Muscle layer of colon (tissue), 2 donors: ENCODE measurements at regions not wholly inside any gene's neighbourhood (a gene's known extent, or its start where the extent isn't known, plus 50 kb on each side); places are given as distances from the start of the nearest gene placed in this dataset.

Source experiments
- H3K27ac ChIP-seq: one replicate; pipeline ENCODE4 v1.7.0; 2013; ENCODE audit warnings: low read depth, mild to moderate bottlenecking, low read length, moderate library complexity
- H3K27me3 ChIP-seq, 2 donors: one replicate each; pipeline ENCODE4 v1.7.0; 2013; ENCODE audit warnings: low read length in 2 of 2, mild to moderate bottlenecking in 2 of 2; ENCODE audit not compliant: insufficient read depth in 2 of 2, control insufficient read depth in 1 of 2
- H3K36me3 ChIP-seq: one replicate; pipeline ENCODE4 v1.7.0; 2013; ENCODE audit warnings: mild to moderate bottlenecking, low read length; ENCODE audit not compliant: insufficient read depth
- H3K4me1 ChIP-seq: one replicate; pipeline ENCODE4 v1.7.0; 2013; ENCODE audit warnings: mild to moderate bottlenecking, low read length; ENCODE audit not compliant: insufficient read depth
- H3K4me3 ChIP-seq, 2 donors: one replicate each; pipeline ENCODE4 v1.7.0; 2013; ENCODE audit warnings: low read length in 2 of 2, low read depth in 1 of 2, mild to moderate bottlenecking in 1 of 2, moderate library complexity in 1 of 2
- H3K9ac ChIP-seq: one replicate; pipeline ENCODE4 v1.7.0; 2013; ENCODE audit warnings: low read length
- H3K9me3 ChIP-seq: one replicate; pipeline ENCODE4 v1.7.0; 2013; ENCODE audit warnings: mild to moderate bottlenecking, low read length
- donor health status: abdominal sarcoma.
- donor health status: Adenocarcinoma of cecum.

- no peaks in the 10 kb centered on the region for H3K4me1 ChIP-seq
- H3K27ac ChIP-seq = no peak overlapping the region
- H3K4me3 ChIP-seq = no peak overlapping the region
- H3K27me3 ChIP-seq = no peaks in the 10 kb centered on the region
- H3K9me3 ChIP-seq = no peaks in the 10 kb centered on the region
- H3K36me3 ChIP-seq = no peaks in the 10 kb centered on the region
- no peak overlapping the region for H3K9ac ChIP-seq
Measured at GRCh38 chr13:107851670-107852069, 363.7 kb downstream of the LIG4 start.

GRCh38 chr13:107847406-107847805 lies 367.9 kb downstream of the LIG4 start:
- H3K27ac ChIP-seq = no peak overlapping the region

GRCh38 chr13:107846642-107847041 lies 368.7 kb downstream of the LIG4 start:
- Histone ChIP-seq H3K27ac (no peak overlapping the region), H3K27me3 (no peaks in the 10 kb centered on the region), H3K9me3 (no peaks in the 10 kb centered on the region), H3K36me3 (no peaks in the 10 kb centered on the region), H3K4me1 (no peaks in the 10 kb centered on the region), H3K4me3 (no peak overlapping the region), H3K9ac (no peak overlapping the region)

More at GRCh38 chr13:107847406-107847805, 367.9 kb downstream of the LIG4 start:
- no peak overlapping the region for H3K9ac ChIP-seq
- H3K36me3 ChIP-seq = no peaks in the 10 kb centered on the region
- H3K4me3 ChIP-seq = no peak overlapping the region
- no peaks in the 10 kb centered on the region for H3K4me1 ChIP-seq
- no peaks in the 10 kb centered on the region for H3K9me3 ChIP-seq
- H3K27me3 ChIP-seq = no peaks in the 10 kb centered on the region

GRCh38 chr13:107845911-107846310 lies 369.4 kb downstream of the LIG4 start:
- no peaks in the 10 kb centered on the region for H3K27me3 ChIP-seq
- H3K4me3 ChIP-seq = no peak overlapping the region
- no peak overlapping the region for H3K9ac ChIP-seq
- no peak overlapping the region for H3K27ac ChIP-seq
- no peaks in the 10 kb centered on the region for H3K36me3 ChIP-seq
- no peaks in the 10 kb centered on the region for H3K4me1 ChIP-seq
- H3K9me3 ChIP-seq = no peaks in the 10 kb centered on the region

- no peaks in the 10 kb centered on the region for H3K4me1 ChIP-seq
- H3K27ac ChIP-seq = no peak overlapping the region
- no peaks in the 10 kb centered on the region for H3K36me3 ChIP-seq
- no peak overlapping the region for H3K9ac ChIP-seq
- H3K4me3 ChIP-seq = no peak overlapping the region
- no peaks in the 10 kb centered on the region for H3K9me3 ChIP-seq
- H3K27me3 ChIP-seq = no peaks in the 10 kb centered on the region
Measured at GRCh38 chr13:107843681-107844080, 371.7 kb downstream of the LIG4 start.

GRCh38 chr13:107843281-107843680 lies 372.1 kb downstream of the LIG4 start:
- H3K36me3 ChIP-seq = no peaks in the 10 kb centered on the region
- H3K4me1 ChIP-seq = no peaks in the 10 kb centered on the region
- no peak overlapping the region for H3K4me3 ChIP-seq
- no peaks in the 10 kb centered on the region for H3K27me3 ChIP-seq
- no peaks in the 10 kb centered on the region for H3K9me3 ChIP-seq
- H3K27ac ChIP-seq = no peak overlapping the region
- H3K9ac ChIP-seq = no peak overlapping the region

GRCh38 chr13:107842562-107843180 lies 372.7 kb downstream of the LIG4 start:
- H3K4me1 ChIP-seq = no peaks in the 10 kb centered on the region
- H3K9me3 ChIP-seq = no peaks in the 10 kb centered on the region
- H3K9ac ChIP-seq = no peak overlapping the region
- no peaks in the 10 kb centered on the region for H3K27me3 ChIP-seq
- H3K27ac ChIP-seq = no peak overlapping the region
- H3K4me3 ChIP-seq = no peak overlapping the region
- H3K36me3 ChIP-seq = no peaks in the 10 kb centered on the region

- no peaks in the 10 kb centered on the region for H3K27me3 ChIP-seq
- H3K4me1 ChIP-seq = no peaks in the 10 kb centered on the region
- H3K9me3 ChIP-seq = no peaks in the 10 kb centered on the region
- H3K9ac ChIP-seq = no peak overlapping the region
- no peaks in the 10 kb centered on the region for H3K36me3 ChIP-seq
- H3K27ac ChIP-seq = no peak overlapping the region
- no peak overlapping the region for H3K4me3 ChIP-seq
Measured at GRCh38 chr13:107838588-107839161, 376.7 kb downstream of the LIG4 start.

- H3K4me3 ChIP-seq = no peak overlapping the region
- H3K9me3 ChIP-seq = no peaks in the 10 kb centered on the region
- no peak overlapping the region for H3K9ac ChIP-seq
- no peaks in the 10 kb centered on the region for H3K4me1 ChIP-seq
- no peak overlapping the region for H3K27ac ChIP-seq
- no peaks in the 10 kb centered on the region for H3K27me3 ChIP-seq
- no peaks in the 10 kb centered on the region for H3K36me3 ChIP-seq
Measured at GRCh38 chr13:107836685-107837084, 378.7 kb downstream of the LIG4 start.

- no peak overlapping the region for H3K27ac ChIP-seq
- no peak overlapping the region for H3K9ac ChIP-seq
- H3K27me3 ChIP-seq = no peaks in the 10 kb centered on the region
- no peaks in the 10 kb centered on the region for H3K36me3 ChIP-seq
- H3K4me1 ChIP-seq = no peaks in the 10 kb centered on the region
- no peak overlapping the region for H3K4me3 ChIP-seq
- H3K9me3 ChIP-seq = no peaks in the 10 kb centered on the region
Measured at GRCh38 chr13:107835339-107836018, 379.9 kb downstream of the LIG4 start.

- no peaks in the 10 kb centered on the region for H3K4me1 ChIP-seq
- H3K9ac ChIP-seq = no peak overlapping the region
- no peaks in the 10 kb centered on the region for H3K36me3 ChIP-seq
- H3K27ac ChIP-seq = no peak overlapping the region
- H3K4me3 ChIP-seq = no peak overlapping the region
- no peaks in the 10 kb centered on the region for H3K27me3 ChIP-seq
- no peaks in the 10 kb centered on the region for H3K9me3 ChIP-seq
Measured at GRCh38 chr13:107834717-107835116, 380.6 kb downstream of the LIG4 start.

- Histone ChIP-seq H3K36me3 (no peaks in the 10 kb centered on the region), H3K27me3 (no peaks in the 10 kb centered on the region), H3K27ac (no peak overlapping the region), H3K9ac (no peak overlapping the region), H3K9me3 (no peaks in the 10 kb centered on the region), H3K4me3 (no peak overlapping the region), H3K4me1 (no peaks in the 10 kb centered on the region)
Measured at GRCh38 chr13:107834281-107834680, 381.1 kb downstream of the LIG4 start.
